ENCODE measurements at regions not wholly inside any gene's neighbourhood (a gene's known extent, or its start where the extent isn't known, plus 50 kb on each side); places are given as distances from the start of the nearest gene placed in this dataset.

DNA sequence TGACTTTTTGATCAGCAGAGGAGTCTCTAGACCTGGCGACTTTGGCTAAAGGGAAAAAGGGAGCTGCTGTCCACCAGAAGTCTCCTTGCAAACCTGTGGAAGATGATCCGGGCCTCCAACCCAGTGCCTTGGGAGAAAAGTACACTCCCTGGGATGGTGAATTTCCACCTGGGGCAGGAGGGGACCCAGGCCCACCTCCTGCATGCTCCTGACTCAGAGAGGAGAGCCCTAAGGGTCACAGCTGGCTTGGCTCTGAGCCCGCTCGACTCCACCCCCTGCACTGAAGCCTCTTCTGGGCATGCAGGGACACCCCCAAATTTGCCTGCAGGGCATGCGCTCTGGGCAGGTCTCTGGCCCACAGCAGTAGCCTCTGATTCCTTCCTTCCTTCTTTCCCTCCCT, 66.5 kb downstream of the PDCL3 start:
- TF ChIP-seq, protein P1, sequence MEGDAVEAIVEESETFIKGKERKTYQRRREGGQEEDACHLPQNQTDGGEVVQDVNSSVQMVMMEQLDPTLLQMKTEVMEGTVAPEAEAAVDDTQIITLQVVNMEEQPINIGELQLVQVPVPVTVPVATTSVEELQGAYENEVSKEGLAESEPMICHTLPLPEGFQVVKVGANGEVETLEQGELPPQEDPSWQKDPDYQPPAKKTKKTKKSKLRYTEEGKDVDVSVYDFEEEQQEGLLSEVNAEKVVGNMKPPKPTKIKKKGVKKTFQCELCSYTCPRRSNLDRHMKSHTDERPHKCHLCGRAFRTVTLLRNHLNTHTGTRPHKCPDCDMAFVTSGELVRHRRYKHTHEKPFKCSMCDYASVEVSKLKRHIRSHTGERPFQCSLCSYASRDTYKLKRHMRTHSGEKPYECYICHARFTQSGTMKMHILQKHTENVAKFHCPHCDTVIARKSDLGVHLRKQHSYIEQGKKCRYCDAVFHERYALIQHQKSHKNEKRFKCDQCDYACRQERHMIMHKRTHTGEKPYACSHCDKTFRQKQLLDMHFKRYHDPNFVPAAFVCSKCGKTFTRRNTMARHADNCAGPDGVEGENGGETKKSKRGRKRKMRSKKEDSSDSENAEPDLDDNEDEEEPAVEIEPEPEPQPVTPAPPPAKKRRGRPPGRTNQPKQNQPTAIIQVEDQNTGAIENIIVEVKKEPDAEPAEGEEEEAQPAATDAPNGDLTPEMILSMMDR (IDR thresholded peaks at IDR 0.05; ENCODE audit: low read depth, low read length, missing input control): no peak
- TF ChIP-seq, protein P2, sequence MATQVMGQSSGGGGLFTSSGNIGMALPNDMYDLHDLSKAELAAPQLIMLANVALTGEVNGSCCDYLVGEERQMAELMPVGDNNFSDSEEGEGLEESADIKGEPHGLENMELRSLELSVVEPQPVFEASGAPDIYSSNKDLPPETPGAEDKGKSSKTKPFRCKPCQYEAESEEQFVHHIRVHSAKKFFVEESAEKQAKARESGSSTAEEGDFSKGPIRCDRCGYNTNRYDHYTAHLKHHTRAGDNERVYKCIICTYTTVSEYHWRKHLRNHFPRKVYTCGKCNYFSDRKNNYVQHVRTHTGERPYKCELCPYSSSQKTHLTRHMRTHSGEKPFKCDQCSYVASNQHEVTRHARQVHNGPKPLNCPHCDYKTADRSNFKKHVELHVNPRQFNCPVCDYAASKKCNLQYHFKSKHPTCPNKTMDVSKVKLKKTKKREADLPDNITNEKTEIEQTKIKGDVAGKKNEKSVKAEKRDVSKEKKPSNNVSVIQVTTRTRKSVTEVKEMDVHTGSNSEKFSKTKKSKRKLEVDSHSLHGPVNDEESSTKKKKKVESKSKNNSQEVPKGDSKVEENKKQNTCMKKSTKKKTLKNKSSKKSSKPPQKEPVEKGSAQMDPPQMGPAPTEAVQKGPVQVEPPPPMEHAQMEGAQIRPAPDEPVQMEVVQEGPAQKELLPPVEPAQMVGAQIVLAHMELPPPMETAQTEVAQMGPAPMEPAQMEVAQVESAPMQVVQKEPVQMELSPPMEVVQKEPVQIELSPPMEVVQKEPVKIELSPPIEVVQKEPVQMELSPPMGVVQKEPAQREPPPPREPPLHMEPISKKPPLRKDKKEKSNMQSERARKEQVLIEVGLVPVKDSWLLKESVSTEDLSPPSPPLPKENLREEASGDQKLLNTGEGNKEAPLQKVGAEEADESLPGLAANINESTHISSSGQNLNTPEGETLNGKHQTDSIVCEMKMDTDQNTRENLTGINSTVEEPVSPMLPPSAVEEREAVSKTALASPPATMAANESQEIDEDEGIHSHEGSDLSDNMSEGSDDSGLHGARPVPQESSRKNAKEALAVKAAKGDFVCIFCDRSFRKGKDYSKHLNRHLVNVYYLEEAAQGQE (IDR thresholded peaks at IDR 0.05): no peak
